ENCODE measurements at regions not wholly inside any gene's neighbourhood (a gene's known extent, or its start where the extent isn't known, plus 50 kb on each side); places are given as distances from the start of the nearest gene placed in this dataset.

GRCh38 chr10:3593611-3594010 lies 191.4 kb downstream of the KLF6 start:
- no peaks in the 10 kb centered on the region for H3K79me2 ChIP-seq (ENCODE audit: control insufficient read depth, insufficient read depth, low read length)
- no peak overlapping the region for H3K9ac ChIP-seq (ENCODE audit: insufficient read depth, low read length)
- no peak for TF ChIP-seq CTCF (conservative IDR thresholded peaks at IDR 0.05 in 1 of 2, IDR thresholded peaks at IDR 0.05 in 1 of 2; ENCODE audit: low read depth in 1 of 2, low read length in 2 of 2)
- no peak for TF ChIP-seq EZH2 (IDR thresholded peaks at IDR 0.05; ENCODE audit: low read length, missing control alignments)
- no peak overlapping the region for H3K4me2 ChIP-seq (ENCODE audit: extremely low read depth, insufficient read depth, low read length)
- no peak overlapping the region for H3K27ac ChIP-seq (ENCODE audit: insufficient read depth, low read length)
- H4K20me1 ChIP-seq (ENCODE audit: control insufficient read depth, extremely low read depth, insufficient read depth, low read length), result no peaks in the 10 kb centered on the region
- H2AFZ ChIP-seq (ENCODE audit: low read length), result no peak overlapping the region
- no peak for DNase-seq (ENCODE audit: low read depth in 2 of 2)
- no peak overlapping the region for H3K4me3 ChIP-seq (replicated peaks in 1 of 4; ENCODE audit: control extremely low read depth in 1 of 4, insufficient read depth in 1 of 4, low read depth in 3 of 4, low read length in 4 of 4)
- H3K36me3 ChIP-seq (ENCODE audit: control insufficient read depth, insufficient read depth, low read length), result no peaks in the 10 kb centered on the region
- H3K9me3 ChIP-seq (ENCODE audit: control insufficient read depth, insufficient read depth, low read depth, low read length), result no peaks in the 10 kb centered on the region
- H3K27me3 ChIP-seq (ENCODE audit: control insufficient read depth, insufficient read depth, low read length), result no peaks in the 10 kb centered on the region
- H3K4me1 ChIP-seq (ENCODE audit: control insufficient read depth, extremely low read depth, insufficient read depth, low read length), result no peaks in the 10 kb centered on the region

- Histone ChIP-seq H3K9me3 (ENCODE audit: control insufficient read depth, insufficient read depth, low read depth, low read length) (no peaks in the 10 kb centered on the region), H4K20me1 (ENCODE audit: control insufficient read depth, extremely low read depth, insufficient read depth, low read length) (no peaks in the 10 kb centered on the region), H3K9ac (ENCODE audit: insufficient read depth, low read length) (no peak overlapping the region), H3K4me1 (ENCODE audit: control insufficient read depth, extremely low read depth, insufficient read depth, low read length) (no peaks in the 10 kb centered on the region), H3K27me3 (ENCODE audit: control insufficient read depth, insufficient read depth, low read length) (no peaks in the 10 kb centered on the region), H3K79me2 (ENCODE audit: control insufficient read depth, insufficient read depth, low read length) (no peaks in the 10 kb centered on the region), H3K4me2 (ENCODE audit: extremely low read depth, insufficient read depth, low read length) (no peak overlapping the region), H3K4me3 (replicated peaks in 1 of 4; ENCODE audit: control extremely low read depth in 1 of 4, insufficient read depth in 1 of 4, low read depth in 3 of 4, low read length in 4 of 4) (no peak overlapping the region), H2AFZ (ENCODE audit: low read length) (no peak overlapping the region), H3K27ac (ENCODE audit: insufficient read depth, low read length) (no peak overlapping the region), H3K36me3 (ENCODE audit: control insufficient read depth, insufficient read depth, low read length) (no peaks in the 10 kb centered on the region)
- DNase-seq (ENCODE audit: low read depth in 2 of 2), result no peak
- TF ChIP-seq EZH2 (IDR thresholded peaks at IDR 0.05; ENCODE audit: low read length, missing control alignments) (no peak), CTCF (conservative IDR thresholded peaks at IDR 0.05 in 1 of 2, IDR thresholded peaks at IDR 0.05 in 1 of 2; ENCODE audit: low read depth in 1 of 2, low read length in 2 of 2) (no peak)
Observed at GRCh38 chr10:3592424-3592823, 192.6 kb downstream of the KLF6 start.

DNA sequence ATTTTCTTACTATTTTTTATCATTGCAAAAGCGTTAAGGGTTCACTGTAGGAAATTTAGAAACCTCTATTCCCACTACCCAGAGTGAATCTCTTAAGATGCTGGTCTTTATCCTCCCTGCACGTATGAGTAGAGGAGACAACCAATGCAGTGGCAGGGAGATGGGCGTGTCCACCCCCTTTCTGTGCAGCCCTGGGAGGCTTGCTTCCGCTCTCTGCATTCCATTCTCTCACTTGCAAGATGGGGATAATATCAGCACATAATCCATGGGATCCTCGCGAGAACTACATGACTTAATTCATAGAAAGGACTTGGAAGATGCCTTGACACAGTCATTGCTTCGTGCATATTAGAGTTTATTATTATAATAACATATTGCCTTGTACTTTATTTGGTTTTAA lies 196.2 kb downstream of the KLF6 start:
- no peaks in the 10 kb centered on the region for H3K4me1 ChIP-seq (ENCODE audit: control insufficient read depth, extremely low read depth, insufficient read depth, low read length)
- no peak for DNase-seq (ENCODE audit: low read depth in 2 of 2)
- H3K79me2 ChIP-seq (ENCODE audit: control insufficient read depth, insufficient read depth, low read length), result no peaks in the 10 kb centered on the region
- TF ChIP-seq EZH2 (IDR thresholded peaks at IDR 0.05; ENCODE audit: low read length, missing control alignments), result no peak
- TF ChIP-seq CTCF (conservative IDR thresholded peaks at IDR 0.05 in 1 of 2, IDR thresholded peaks at IDR 0.05 in 1 of 2; ENCODE audit: low read depth in 1 of 2, low read length in 2 of 2), result no peak
- H3K27me3 ChIP-seq (ENCODE audit: control insufficient read depth, insufficient read depth, low read length), result no peaks in the 10 kb centered on the region
- H3K36me3 ChIP-seq (ENCODE audit: control insufficient read depth, insufficient read depth, low read length), result no peaks in the 10 kb centered on the region
- H3K27ac ChIP-seq (ENCODE audit: insufficient read depth, low read length), result no peak overlapping the region
- no peak overlapping the region for H3K4me2 ChIP-seq (ENCODE audit: extremely low read depth, insufficient read depth, low read length)
- H4K20me1 ChIP-seq (ENCODE audit: control insufficient read depth, extremely low read depth, insufficient read depth, low read length), result no peaks in the 10 kb centered on the region
- H3K9me3 ChIP-seq (ENCODE audit: control insufficient read depth, insufficient read depth, low read depth, low read length), result no peaks in the 10 kb centered on the region
- H3K9ac ChIP-seq (ENCODE audit: insufficient read depth, low read length), result no peak overlapping the region
- H3K4me3 ChIP-seq (replicated peaks in 1 of 4; ENCODE audit: control extremely low read depth in 1 of 4, insufficient read depth in 1 of 4, low read depth in 3 of 4, low read length in 4 of 4), result no peak overlapping the region
- no peak overlapping the region for H2AFZ ChIP-seq (ENCODE audit: low read length)
